Activated CD4-positive, alpha-beta T cell treated with anti-CD3 and anti-CD28 coated beads, Interleukin-2, Interleukin-6, amounts not matched to agents 100 ng/mL and 50 ng/mL, durations not matched to agents 16 hours and 8 hours (primary cell): ENCODE measurements at regions not wholly inside any gene's neighbourhood (a gene's known extent, or its start where the extent isn't known, plus 50 kb on each side); places are given as distances from the start of the nearest gene placed in this dataset.
A peak's percentile ranks its signal among the peaks of the same experiment; 100 is the strongest.

Experiments used
- DNase-seq: peaks from one replicate; pipeline ENCODE4 v3.0.0-alpha.2; 2020

GRCh38 chr14:54216827-54217226, 180.0 kb upstream of the CDKN3 start:
- DNase-seq, result no peak

- no peak for DNase-seq
Observed at GRCh38 chr14:54219261-54220070, 177.3 kb upstream of the CDKN3 start.

- no peak for DNase-seq
Observed at GRCh38 chr14:54220071-54220703, 176.6 kb upstream of the CDKN3 start.

- no peak for DNase-seq
Observed at GRCh38 chr14:54220704-54221431, 175.9 kb upstream of the CDKN3 start.

GRCh38 chr14:54221432-54221803, 175.4 kb upstream of the CDKN3 start:
- no peak for DNase-seq

- no peak for DNase-seq
Observed at GRCh38 chr14:54221971-54222370, 174.8 kb upstream of the CDKN3 start.

GRCh38 chr14:54223831-54224402, 172.9 kb upstream of the CDKN3 start:
- DNase-seq, result no peak

- no peak for DNase-seq
Observed at GRCh38 chr14:54225457-54226060, 171.2 kb upstream of the CDKN3 start.

- DNase-seq, result no peak
Observed at GRCh38 chr14:54226103-54226502, 170.7 kb upstream of the CDKN3 start.

GRCh38 chr14:54226558-54226957, 170.2 kb upstream of the CDKN3 start:
- DNase-seq, result no peak

- DNase-seq, result no peak
Observed at GRCh38 chr14:54229136-54229535, 167.7 kb upstream of the CDKN3 start.

GRCh38 chr14:54230645-54231044, 166.2 kb upstream of the CDKN3 start:
- DNase-seq, result no peak

- no peak for DNase-seq
Observed at GRCh38 chr14:54232735-54233134, 164.1 kb upstream of the CDKN3 start.

- DNase-seq, result no peak
Observed at GRCh38 chr14:54241517-54241916, 155.3 kb upstream of the CDKN3 start.

GRCh38 chr14:54251356-54251755, 145.5 kb upstream of the CDKN3 start:
- no peak for DNase-seq

GRCh38 chr14:54252072-54252730, 144.6 kb upstream of the CDKN3 start:
- no peak for DNase-seq

GRCh38 chr14:54253195-54253947, 143.4 kb upstream of the CDKN3 start:
- peak; percentile 61 for DNase-seq

- no peak for DNase-seq
Observed at GRCh38 chr14:54256156-54256555, 140.7 kb upstream of the CDKN3 start.

GRCh38 chr14:54257424-54257823, 139.4 kb upstream of the CDKN3 start:
- DNase-seq, result no peak

GRCh38 chr14:54258382-54258781, 138.4 kb upstream of the CDKN3 start:
- no peak for DNase-seq

GRCh38 chr14:54259821-54260220, 137.0 kb upstream of the CDKN3 start:
- no peak for DNase-seq

GRCh38 chr14:54261283-54261682, 135.5 kb upstream of the CDKN3 start:
- no peak for DNase-seq
